ENCODE measurements at regions not wholly inside any gene's neighbourhood (a gene's known extent, or its start where the extent isn't known, plus 50 kb on each side); places are given as distances from the start of the nearest gene placed in this dataset.
"Not testable (repeated sequence)": the region's sequence is repeated elsewhere in the genome, so short reads cannot be mapped to it uniquely, and the experiment has no call there.

- DNase-seq (ENCODE audit: low spot score), result no peak
Measured at GRCh38 chr12:29957835-29958234, 174.1 kb upstream of the TMTC1 start.

- DNase-seq (ENCODE audit: low spot score), result no peak
Measured at GRCh38 chr12:29945904-29946303, 162.2 kb upstream of the TMTC1 start.

GRCh38 chr12:29944269-29945000 lies 160.7 kb upstream of the TMTC1 start:
- no peak for DNase-seq (ENCODE audit: low spot score)

DNA sequence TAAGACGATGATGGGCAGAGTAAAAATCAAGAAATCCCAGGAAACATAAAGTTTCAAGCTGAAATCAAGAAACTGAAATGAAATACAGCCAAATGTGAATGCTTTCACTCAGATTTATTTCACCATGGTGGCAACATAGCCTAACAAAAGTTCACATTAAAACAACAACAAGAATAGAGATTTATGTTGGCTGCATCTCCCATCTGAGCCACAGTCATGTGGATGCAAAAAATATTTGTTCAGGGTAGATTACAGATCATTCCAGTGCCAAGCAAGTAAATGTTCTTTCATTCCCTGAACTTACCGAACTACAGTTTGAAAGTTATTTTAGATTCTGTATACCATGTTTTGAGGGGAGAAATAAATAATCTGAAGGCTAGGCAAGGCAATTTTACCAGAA lies 159.9 kb upstream of the TMTC1 start:
- no peak for DNase-seq (ENCODE audit: low spot score)

- DNase-seq (ENCODE audit: low spot score), result no peak
Measured at GRCh38 chr12:29940811-29941210, 157.1 kb upstream of the TMTC1 start.

DNA sequence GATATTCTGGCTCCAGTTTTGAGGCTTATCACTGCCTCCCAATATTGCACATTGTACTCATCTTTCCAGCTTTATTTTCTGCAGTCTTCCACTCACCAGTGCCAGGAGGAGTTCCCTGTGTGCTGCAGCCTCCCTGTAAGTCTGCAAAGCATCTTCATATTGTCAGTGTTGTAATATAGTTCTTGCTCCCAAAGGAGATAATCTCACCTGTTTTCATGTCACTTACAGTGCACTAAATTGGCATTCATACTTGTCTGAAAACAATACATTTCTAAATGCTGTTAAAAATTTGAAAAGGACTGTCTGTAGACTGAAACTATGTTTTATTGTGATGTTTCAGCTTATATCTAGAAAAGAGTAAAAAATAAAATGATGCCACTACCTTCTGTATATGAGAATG lies 146.8 kb upstream of the TMTC1 start:
- no peak for DNase-seq (ENCODE audit: low spot score)

GRCh38 chr12:29929295-29929694 lies 145.6 kb upstream of the TMTC1 start:
- DNase-seq (ENCODE audit: low spot score), result no peak

GRCh38 chr12:29921307-29921706 lies 137.6 kb upstream of the TMTC1 start:
- peak; percentile 71 for DNase-seq (ENCODE audit: low spot score)

GRCh38 chr12:29908157-29908556 lies 124.4 kb upstream of the TMTC1 start:
- no peak for DNase-seq (ENCODE audit: low spot score)

DNA sequence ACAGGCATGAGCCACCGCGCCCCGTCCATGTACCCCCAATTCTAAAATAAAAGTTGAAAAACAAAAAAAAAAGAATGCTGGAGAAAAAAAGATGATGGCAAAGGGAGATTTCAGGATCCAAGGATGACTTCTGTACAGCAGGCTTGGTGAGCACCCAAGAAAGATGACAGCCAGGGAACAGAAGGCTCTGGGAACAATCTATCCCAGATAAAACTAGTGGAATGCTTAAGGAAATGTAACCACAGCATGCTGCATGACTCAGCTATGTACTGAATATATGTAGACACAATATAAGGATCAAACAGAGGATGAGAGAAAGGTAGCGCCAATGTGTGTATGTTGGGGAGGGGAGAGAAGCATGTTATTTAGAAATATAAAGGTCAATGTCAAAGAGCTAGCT lies 123.7 kb upstream of the TMTC1 start:
- no peak for DNase-seq (ENCODE audit: low spot score)

- DNase-seq (ENCODE audit: low spot score), result no peak
Measured at GRCh38 chr12:29902043-29902442, 118.3 kb upstream of the TMTC1 start.

DNA sequence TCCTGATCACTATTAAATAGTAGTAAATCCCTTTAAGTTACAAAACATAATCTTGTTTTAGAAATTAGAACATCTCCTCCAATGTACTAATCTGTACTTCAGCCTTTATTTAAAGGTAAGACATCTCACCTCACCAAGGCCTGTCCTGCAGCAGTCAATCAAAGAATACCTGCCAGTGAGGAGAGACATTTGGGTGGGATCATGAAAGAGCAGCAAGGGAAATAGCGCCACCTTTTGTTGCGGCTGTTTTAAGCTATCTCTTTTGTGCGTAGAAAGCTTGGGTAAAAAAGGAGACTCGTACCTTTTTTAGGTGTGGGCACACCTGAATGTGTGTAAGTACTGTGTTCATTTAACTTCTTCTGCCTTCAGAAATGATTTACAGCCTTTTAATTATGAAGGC lies 117.8 kb upstream of the TMTC1 start:
- DNase-seq (ENCODE audit: low spot score), result no peak

DNA sequence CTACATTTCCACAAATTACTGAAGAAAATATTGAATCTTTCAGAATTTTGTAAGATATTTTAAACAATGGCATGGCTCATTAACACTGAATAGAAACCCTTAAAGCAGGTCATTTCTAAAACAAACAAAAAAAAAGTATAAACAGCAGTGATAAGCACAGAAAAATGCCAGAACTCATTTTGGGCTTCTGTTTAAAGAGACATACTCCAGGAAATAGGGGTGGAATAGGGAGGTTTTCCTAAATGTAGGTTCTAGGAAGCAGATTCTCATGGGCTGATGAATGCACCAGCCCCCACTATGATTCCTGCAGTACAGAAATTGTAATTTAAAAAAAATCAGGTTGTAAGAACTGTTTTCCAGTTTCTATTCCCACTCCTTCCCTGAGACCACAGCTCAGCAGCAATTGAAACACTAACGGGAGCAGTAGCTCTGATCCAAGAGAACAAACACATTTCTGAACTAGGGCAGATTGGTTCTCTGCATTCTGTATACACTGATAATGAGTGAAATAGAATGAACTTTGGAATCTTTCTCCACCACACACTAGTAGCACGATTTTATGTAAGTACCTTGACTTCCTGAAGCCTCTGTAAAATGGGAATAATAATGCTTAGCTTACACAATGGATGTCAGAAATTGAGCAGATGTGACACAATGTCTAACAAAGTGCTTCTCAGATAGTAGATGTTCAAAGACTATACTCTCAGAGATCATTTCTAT lies 115.6 kb upstream of the TMTC1 start:
- no peak for DNase-seq (ENCODE audit: low spot score)

DNA sequence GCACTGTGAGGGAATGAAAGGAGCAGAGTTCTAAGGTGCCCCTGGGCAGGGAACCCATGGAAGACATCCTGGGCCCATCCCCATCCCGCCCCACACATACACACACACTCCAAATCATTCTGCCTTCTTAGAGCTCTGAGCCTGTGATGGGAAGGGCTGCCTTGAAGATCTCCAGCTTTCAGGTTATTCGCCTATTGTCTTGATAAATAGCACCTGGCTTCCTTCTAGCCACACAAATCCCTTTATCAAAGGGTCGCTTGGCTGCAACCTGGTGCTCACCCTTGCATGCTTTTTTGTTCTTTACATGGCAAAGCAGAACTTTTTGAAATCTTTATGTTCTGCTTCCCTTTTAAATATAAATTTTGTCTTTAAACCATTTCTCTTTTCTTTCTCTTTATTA lies 112.2 kb upstream of the TMTC1 start:
- no peak for DNase-seq (ENCODE audit: low spot score)

- DNase-seq (ENCODE audit: low spot score), result no peak
Measured at GRCh38 chr12:29893002-29893401, 109.3 kb upstream of the TMTC1 start.

- DNase-seq (ENCODE audit: low spot score), result no peak
Measured at GRCh38 chr12:29891792-29892191, 108.0 kb upstream of the TMTC1 start.

- peak; percentile 10 for DNase-seq (ENCODE audit: low spot score)
Measured at GRCh38 chr12:29889737-29890136, 106.0 kb upstream of the TMTC1 start.

DNA sequence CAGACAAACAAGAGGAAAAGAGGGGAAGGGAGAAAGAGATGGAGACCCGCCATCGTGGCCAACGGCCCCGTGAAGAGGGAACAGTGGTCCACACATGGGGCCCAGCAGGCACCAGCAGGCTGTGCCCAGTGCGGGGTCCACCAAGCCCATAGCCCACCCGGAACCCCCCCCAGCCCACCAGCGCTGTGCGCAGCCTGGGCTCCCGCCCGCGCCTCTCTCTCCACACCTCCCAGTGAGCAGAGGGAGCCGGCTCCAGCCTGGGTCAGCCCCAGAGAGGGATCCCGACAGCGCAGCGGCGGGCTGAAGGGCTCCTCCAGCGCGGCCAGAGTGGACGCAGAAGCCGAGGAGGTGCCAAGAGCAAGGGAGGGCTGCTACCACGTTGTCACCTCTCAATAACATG lies 105.0 kb upstream of the TMTC1 start:
- no peak for DNase-seq (ENCODE audit: low spot score)

- DNase-seq (ENCODE audit: low spot score), result not testable (repeated sequence)
Measured at GRCh38 chr12:29884957-29885356, 101.2 kb upstream of the TMTC1 start.

DNA sequence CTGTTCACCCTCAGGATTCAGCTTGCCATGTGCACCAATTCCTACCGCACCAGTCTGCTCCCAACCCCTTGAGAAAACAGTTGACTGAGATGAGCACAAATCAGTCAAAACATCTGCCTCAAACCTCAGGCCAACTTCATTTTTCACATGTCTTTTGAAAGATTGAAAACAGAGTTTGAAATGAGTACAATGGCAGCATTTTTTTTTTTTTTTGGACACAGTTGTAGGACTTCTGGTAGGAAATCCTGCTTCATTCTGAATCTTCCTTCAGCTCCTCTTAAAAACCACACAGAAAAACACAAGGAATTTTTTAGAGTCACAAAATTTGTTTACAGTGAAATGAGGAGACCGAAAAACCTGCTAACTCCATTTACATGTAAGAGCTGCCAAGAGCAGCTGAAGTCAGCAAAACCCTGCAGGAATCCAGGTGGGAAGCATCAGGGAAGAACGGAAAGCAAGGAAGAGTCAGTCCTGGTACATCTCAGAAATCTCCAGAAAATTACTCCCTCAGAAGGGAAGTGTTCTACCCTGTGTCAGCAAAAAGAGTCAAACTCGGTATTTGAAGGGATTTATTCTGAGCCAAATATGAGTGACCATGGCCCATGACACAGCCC lies 100.3 kb upstream of the TMTC1 start:
- no peak for DNase-seq (ENCODE audit: low spot score)

GRCh38 chr12:29883525-29883924 lies 99.8 kb upstream of the TMTC1 start:
- DNase-seq (ENCODE audit: low spot score), result no peak

GRCh38 chr12:29882846-29883245 lies 99.1 kb upstream of the TMTC1 start:
- no peak for DNase-seq (ENCODE audit: low spot score)

- no peak for DNase-seq (ENCODE audit: low spot score)
Measured at GRCh38 chr12:29880987-29881386, 97.2 kb upstream of the TMTC1 start.

Measured in kidney tubule cell (primary cell).